A673 (cell line): ENCODE measurements at regions not wholly inside any gene's neighbourhood (a gene's known extent, or its start where the extent isn't known, plus 50 kb on each side); places are given as distances from the start of the nearest gene placed in this dataset.

ENCODE experiments used
- BruUV-seq: library from RNA; stranded (reverse); fragments of 400-500 nt; replicated peaks from 2 replicates; lab custom pipeline; 2021; lab: Mats Ljungman, UMichigan
- CTCF ChIA-PET: fragments of 300-600 bp; sonication (Branson Sonifier 250); formaldehyde crosslinking; loops from one replicate; lab custom pipeline; 2022; ENCODE audit warnings: antibody characterized with exemption; lab: Charles Lee
- POLR2A ChIA-PET: fragments of 300-600 bp; sonication (Branson Sonifier 250); formaldehyde crosslinking; loops from one replicate; lab custom pipeline; 2022; ENCODE audit warnings: antibody characterized with exemption; ENCODE audit not compliant: low non-redundant PET; lab: Charles Lee
- DNase-seq: peaks from one replicate; pipeline ENCODE4 v3.0.0-alpha.2; 2015; ENCODE audit warnings: low spot score
- H3K27ac ChIP-seq: fragments of 200-600 bp; sonication (generic); 2 replicates; pipeline ENCODE4 v1.5.1; 2016; ENCODE audit warnings: mixed run types, low read depth, mild to moderate bottlenecking, mixed read lengths, antibody characterized with exemption, low read length; ENCODE audit not compliant: poor library complexity, severe bottlenecking
- H3K27me3 ChIP-seq: fragments of 200-600 bp; sonication (generic); replicated peaks from 2 replicates; pipeline ENCODE4 v1.6.1; 2017; ENCODE audit warnings: mixed run types, low read depth, mild to moderate bottlenecking, mixed read lengths, antibody characterized with exemption, low read length; ENCODE audit not compliant: insufficient read depth, poor library complexity
- H3K36me3 ChIP-seq: fragments of 200-600 bp; sonication (generic); 2 replicates; pipeline ENCODE4 v1.6.1; 2016; ENCODE audit warnings: mixed run types, mild to moderate bottlenecking, mixed read lengths, antibody characterized with exemption, low read length; ENCODE audit not compliant: insufficient read depth, poor library complexity, severe bottlenecking
- H3K4me1 ChIP-seq: fragments of 200-600 bp; sonication (generic); 2 replicates; pipeline ENCODE4 v1.6.1; 2017; ENCODE audit warnings: mixed run types, mild to moderate bottlenecking, mixed read lengths, antibody characterized with exemption, low read length; ENCODE audit not compliant: insufficient read depth, poor library complexity, severe bottlenecking
- H3K4me3 ChIP-seq: fragments of 200-600 bp; sonication (generic); 2 replicates; pipeline ENCODE4 v1.5.1; 2016; ENCODE audit warnings: low read depth, mixed run types, mild to moderate bottlenecking, mixed read lengths, low read length; ENCODE audit not compliant: poor library complexity, severe bottlenecking
- H3K9me3 ChIP-seq: fragments of 200-600 bp; sonication (generic); 2 replicates; pipeline ENCODE4 v1.6.1; 2016; ENCODE audit warnings: mixed run types, low read depth, mild to moderate bottlenecking, mixed read lengths, antibody characterized with exemption, low read length; ENCODE audit not compliant: poor library complexity, severe bottlenecking
- EZH2 ChIP-seq: fragments of 200-600 bp; sonication (generic); IDR thresholded peaks from 2 replicates; pipeline ENCODE4 v1.6.1; 2017; ENCODE audit warnings: borderline replicate concordance, low read depth, mild to moderate bottlenecking, mixed read lengths, antibody characterized with exemption, low read length; ENCODE audit not compliant: poor library complexity, severe bottlenecking
- intact Hi-C: fragments of 100-400 bp; cut with micrococcal nuclease; formaldehyde crosslinking; loops from one replicate; pipeline ENCODE4 v1.10.0; 2022; ENCODE audit not compliant: unreplicated experiment
- TF ChIP-seq, protein P1 (sequence below): fragments of 300-800, 200-600 bp; sonication (generic); conservative IDR thresholded peaks from 2 replicates; pipeline ENCODE4 v1.5.1; 2017; ENCODE audit warnings: low read depth, mild to moderate bottlenecking, antibody characterized with exemption, low read length, moderate library complexity, mixed read lengths

DNA sequence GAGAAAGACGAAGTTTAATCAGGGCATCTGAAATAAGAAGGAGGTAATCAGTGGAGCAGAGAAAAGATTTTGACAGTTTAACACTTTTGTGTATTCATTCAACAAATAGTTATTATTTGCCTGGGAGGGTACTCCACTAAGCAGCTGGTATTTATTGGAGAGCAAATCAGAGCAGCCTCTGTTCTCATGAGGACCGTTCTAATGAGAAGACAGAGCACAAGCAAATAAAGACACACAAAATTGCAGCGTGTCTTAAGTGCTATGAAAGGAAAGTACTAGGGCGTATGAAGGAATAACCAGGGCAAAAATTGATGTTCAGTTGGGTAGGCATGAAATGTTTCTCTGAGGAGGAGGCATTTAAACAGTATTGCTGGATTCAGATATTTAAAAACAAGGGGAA lies 302.9 kb upstream of the RARB start:
- Histone ChIP-seq H3K9me3 (peaks cover 11% of the 10 kb centered on the region), H3K27me3 (no peaks in the 10 kb centered on the region), H3K36me3 (no peaks in the 10 kb centered on the region), H3K4me3 (no peak overlapping the region), H3K27ac (no peak overlapping the region), H3K4me1 (no peaks in the 10 kb centered on the region)
- POLR2A ChIA-PET: no interaction called here
- BruUV-seq: no TSS peak
- intact Hi-C loops: no loop called here
- no peak for DNase-seq
- no peak for TF ChIP-seq EZH2
- TF ChIP-seq, protein P1, sequence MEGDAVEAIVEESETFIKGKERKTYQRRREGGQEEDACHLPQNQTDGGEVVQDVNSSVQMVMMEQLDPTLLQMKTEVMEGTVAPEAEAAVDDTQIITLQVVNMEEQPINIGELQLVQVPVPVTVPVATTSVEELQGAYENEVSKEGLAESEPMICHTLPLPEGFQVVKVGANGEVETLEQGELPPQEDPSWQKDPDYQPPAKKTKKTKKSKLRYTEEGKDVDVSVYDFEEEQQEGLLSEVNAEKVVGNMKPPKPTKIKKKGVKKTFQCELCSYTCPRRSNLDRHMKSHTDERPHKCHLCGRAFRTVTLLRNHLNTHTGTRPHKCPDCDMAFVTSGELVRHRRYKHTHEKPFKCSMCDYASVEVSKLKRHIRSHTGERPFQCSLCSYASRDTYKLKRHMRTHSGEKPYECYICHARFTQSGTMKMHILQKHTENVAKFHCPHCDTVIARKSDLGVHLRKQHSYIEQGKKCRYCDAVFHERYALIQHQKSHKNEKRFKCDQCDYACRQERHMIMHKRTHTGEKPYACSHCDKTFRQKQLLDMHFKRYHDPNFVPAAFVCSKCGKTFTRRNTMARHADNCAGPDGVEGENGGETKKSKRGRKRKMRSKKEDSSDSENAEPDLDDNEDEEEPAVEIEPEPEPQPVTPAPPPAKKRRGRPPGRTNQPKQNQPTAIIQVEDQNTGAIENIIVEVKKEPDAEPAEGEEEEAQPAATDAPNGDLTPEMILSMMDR: no peak
- CTCF ChIA-PET: no interaction called here

DNA sequence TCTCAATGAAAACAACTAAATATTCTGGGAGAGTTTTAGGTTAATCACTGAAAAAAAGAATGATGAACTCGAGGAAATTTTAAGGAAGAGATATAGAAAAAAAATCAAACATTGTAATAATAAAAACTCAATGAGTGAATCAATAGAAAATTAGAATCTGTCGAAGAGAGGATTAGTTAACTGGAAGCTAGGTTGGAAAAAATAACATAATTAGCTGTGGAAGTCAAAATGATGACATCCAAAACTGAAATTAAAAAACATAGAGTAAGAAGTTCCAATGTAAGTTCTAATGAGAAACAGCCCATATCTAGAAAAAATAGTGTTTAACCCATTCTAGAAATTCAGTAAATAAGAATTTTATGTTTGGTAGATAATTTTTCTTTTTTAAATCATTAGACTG lies 299.3 kb upstream of the RARB start:
- Histone ChIP-seq H3K27ac (no peak overlapping the region), H3K4me3 (no peak overlapping the region), H3K27me3 (no peaks in the 10 kb centered on the region), H3K36me3 (no peaks in the 10 kb centered on the region), H3K4me1 (no peaks in the 10 kb centered on the region), H3K9me3 (peaks cover 11% of the 10 kb centered on the region)
- no TSS peak for BruUV-seq
- DNase-seq: no peak
- CTCF ChIA-PET: no interaction called here
- POLR2A ChIA-PET: no interaction called here
- TF ChIP-seq EZH2: no peak
- TF ChIP-seq, protein P1: no peak
- intact Hi-C loops: no loop called here

DNA sequence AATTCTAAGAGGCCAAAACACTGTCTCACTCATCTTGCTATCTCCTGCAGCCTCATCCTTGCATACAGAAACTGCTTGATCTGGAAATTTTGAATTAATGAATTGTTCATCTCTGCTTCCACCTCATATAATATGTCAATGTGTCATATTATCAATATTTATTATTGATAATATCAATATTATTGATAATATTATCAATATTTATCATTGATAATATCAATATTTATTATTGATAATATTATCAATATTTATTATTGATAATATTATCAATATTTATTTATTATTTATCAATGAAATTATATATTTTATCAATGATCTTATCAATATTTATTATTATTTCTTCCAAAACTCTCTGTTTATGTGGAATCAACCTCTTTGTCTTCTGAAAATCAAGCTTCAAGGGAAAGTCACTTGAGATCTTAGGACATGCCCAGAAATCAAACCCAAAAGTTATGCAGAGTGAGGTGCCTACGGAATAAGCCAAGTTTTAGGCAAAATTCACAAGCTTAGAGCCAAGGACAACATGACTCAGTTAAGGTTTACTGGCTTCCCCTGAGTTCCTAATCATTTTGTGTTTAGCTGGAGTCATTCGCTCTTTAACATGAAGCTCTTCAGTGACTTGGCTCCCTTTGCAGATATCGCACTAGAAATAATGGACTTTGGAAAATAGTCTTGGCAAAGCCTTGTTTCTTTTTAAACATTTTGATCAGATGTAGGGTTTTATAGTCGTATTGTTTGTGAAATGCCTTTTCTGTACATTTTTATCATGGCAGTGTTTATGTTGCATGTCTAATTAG lies 297.1 kb upstream of the RARB start:
- Histone ChIP-seq H3K36me3 (no peaks in the 10 kb centered on the region), H3K27me3 (no peaks in the 10 kb centered on the region), H3K27ac (no peak overlapping the region), H3K9me3 (peaks cover 11% of the 10 kb centered on the region), H3K4me3 (no peak overlapping the region), H3K4me1 (no peaks in the 10 kb centered on the region)
- ChIA-PET POLR2A (interaction anchor here (0.7 kb wide), 1 partner anchor 641 kb away, joined by 3 read pairs; no protein-coding TSS in a partner anchor), CTCF (no interaction called here)
- intact Hi-C loops: no loop called here
- no peak for DNase-seq
- no peak for TF ChIP-seq EZH2
- no TSS peak for BruUV-seq
